Right renal pelvis (tissue), 4 donors: ENCODE measurements at regions not wholly inside any gene's neighbourhood (a gene's known extent, or its start where the extent isn't known, plus 50 kb on each side); places are given as distances from the start of the nearest gene placed in this dataset.
"Not testable (repeated sequence)": the region's sequence is repeated elsewhere in the genome, so short reads cannot be mapped to it uniquely, and the experiment has no call there.

Experiments used
- DNase-seq, 4 donors: peaks; one replicate each; pipeline ENCODE4 v3.0.0-alpha.2; 2013; ENCODE audit warnings: low read depth in 4 of 4, low spot score in 3 of 4, missing footprints in 1 of 4

GRCh38 chr3:177382944-177383343 lies 185.7 kb upstream of the TBL1XR1 start:
- no peak for DNase-seq

- no peak for DNase-seq
Measured at GRCh38 chr3:177385186-177385585, 187.9 kb upstream of the TBL1XR1 start.

- no peak for DNase-seq
Measured at GRCh38 chr3:177385831-177386301, 188.6 kb upstream of the TBL1XR1 start.

GRCh38 chr3:177388209-177388608 lies 190.9 kb upstream of the TBL1XR1 start:
- DNase-seq = no peak

- DNase-seq = not testable (repeated sequence)
Measured at GRCh38 chr3:177394231-177395024, 197.1 kb upstream of the TBL1XR1 start.

GRCh38 chr3:177396733-177397132 lies 199.5 kb upstream of the TBL1XR1 start:
- no peak for DNase-seq

GRCh38 chr3:177401375-177401774 lies 204.1 kb upstream of the TBL1XR1 start:
- no peak for DNase-seq

- DNase-seq = no peak
Measured at GRCh38 chr3:177402533-177402932, 205.3 kb upstream of the TBL1XR1 start.

GRCh38 chr3:177405191-177405672 lies 207.9 kb upstream of the TBL1XR1 start:
- DNase-seq = no peak

GRCh38 chr3:177410730-177411129 lies 213.4 kb upstream of the TBL1XR1 start:
- no peak for DNase-seq

GRCh38 chr3:177411201-177411600 lies 213.9 kb upstream of the TBL1XR1 start:
- no peak for DNase-seq

- not testable (repeated sequence) for DNase-seq
Measured at GRCh38 chr3:177412677-177413170, 215.4 kb upstream of the TBL1XR1 start.

GRCh38 chr3:177414093-177414492 lies 216.8 kb upstream of the TBL1XR1 start:
- DNase-seq = no peak

- DNase-seq = no peak
Measured at GRCh38 chr3:177418787-177419186, 221.5 kb upstream of the TBL1XR1 start.

- no peak for DNase-seq
Measured at GRCh38 chr3:177419904-177420601, 222.8 kb upstream of the TBL1XR1 start.

- DNase-seq = no peak
Measured at GRCh38 chr3:177420651-177421480, 223.6 kb upstream of the TBL1XR1 start.

- no peak for DNase-seq
Measured at GRCh38 chr3:177421481-177421785, 224.2 kb upstream of the TBL1XR1 start.

GRCh38 chr3:177424521-177424920 lies 227.2 kb upstream of the TBL1XR1 start:
- no peak for DNase-seq

- no peak for DNase-seq
Measured at GRCh38 chr3:177425042-177425441, 227.8 kb upstream of the TBL1XR1 start.

GRCh38 chr3:177426106-177426877 lies 229.0 kb upstream of the TBL1XR1 start:
- DNase-seq = no peak
